GM18499 (cell line): ENCODE measurements at regions not wholly inside any gene's neighbourhood (a gene's known extent, or its start where the extent isn't known, plus 50 kb on each side); places are given as distances from the start of the nearest gene placed in this dataset.
A peak's percentile ranks its signal among the peaks of the same experiment; 100 is the strongest.
"Not testable (repeated sequence)": the region's sequence is repeated elsewhere in the genome, so short reads cannot be mapped to it uniquely, and the experiment has no call there.

ENCODE experiments used
- ATAC-seq: cut with Tn5 transposase; IDR thresholded peaks from one replicate; pipeline ENCODE4 v1.9.1; 2021; ENCODE audit warnings: moderate number of reproducible peaks; ENCODE audit not compliant: insufficient read depth, unreplicated experiment

DNA sequence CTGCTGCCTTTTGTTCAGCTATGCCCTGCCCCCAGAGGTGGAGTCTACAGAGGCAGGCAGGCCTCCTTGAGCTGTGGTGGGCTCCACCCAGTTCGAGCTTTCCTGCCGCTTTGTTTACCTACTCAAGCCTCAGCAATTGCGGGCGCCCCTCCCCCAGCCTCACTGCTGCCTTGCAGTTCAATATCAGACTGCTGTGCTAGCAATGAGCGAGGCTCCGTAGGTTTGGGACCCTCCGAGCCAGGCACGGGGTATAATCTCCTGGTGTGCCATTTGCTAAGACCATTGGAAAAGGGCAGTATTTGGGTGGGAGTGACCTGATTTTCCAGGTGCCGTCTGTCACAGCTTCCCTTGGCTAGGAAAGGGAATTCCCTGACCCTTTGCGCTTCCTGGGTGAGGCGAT is 51.9 kb downstream of the DIPK2A start:
- not testable (repeated sequence) for ATAC-seq

DNA sequence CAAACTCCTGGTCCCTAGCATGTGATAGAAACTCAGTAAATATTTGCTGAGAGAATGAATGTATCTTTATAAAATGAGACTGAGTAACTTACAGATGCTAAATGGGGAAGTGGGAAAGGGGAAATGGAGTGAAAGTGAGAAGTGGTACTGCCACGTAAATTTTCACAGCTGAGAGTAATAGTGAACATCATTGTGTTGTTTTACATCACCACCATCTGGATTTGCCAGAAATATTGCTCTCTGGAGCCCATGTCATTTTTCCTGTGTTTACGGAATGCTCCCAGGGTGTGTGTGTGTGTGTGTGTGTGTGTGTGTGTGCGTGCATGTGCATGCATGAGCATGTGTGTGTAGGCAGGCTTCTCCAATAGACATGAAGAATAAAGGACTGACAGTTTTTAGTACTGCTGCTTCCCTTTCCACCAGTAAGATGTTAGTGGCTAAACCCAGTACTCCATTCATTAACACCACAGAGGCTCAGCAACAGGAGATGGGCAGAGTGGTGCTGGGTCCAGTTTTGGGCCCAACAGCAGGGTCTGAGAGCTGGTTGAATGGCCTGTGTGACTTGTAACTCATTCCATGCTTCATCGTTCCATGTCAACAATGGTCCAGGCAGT is 57.3 kb downstream of the DIPK2A start:
- peak; percentile 77 for ATAC-seq

DNA sequence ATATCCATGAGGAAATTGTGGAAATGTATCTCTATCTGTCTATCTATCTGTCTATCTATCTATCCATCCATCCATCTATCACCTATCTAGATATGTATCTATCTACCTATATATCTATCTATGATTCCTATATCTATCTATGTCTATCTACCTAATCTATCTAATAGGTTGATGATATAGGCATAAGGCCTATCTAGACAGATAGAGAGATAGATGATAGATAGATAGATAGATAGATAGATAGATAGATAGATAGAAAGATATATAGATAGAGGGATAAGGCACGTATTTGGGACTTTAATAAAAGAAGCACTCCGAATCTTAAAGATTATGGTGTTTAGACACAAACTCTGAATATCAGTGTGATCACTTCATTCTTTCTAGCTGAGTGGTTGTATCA is 58.1 kb downstream of the DIPK2A start:
- no peak for ATAC-seq

DNA sequence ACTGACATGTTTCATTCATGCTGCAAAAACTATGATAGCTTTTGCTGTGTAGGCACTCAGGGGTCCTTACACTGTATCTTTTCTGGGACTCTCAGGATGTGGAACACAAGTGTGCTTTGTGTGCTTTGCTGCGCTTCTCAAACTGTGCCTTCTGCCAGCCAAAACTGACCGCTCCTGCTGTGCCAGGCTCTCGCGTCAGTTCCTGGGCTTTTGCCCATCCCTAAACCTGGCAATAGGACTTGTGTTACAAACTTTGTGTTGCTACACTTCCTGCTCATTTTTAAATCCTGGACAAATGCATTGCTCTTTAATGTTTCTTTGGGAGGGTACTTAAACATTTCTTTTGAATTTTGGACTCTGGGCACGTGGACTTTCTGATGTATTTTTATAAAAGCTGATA is 60.3 kb downstream of the DIPK2A start:
- ATAC-seq: no peak

DNA sequence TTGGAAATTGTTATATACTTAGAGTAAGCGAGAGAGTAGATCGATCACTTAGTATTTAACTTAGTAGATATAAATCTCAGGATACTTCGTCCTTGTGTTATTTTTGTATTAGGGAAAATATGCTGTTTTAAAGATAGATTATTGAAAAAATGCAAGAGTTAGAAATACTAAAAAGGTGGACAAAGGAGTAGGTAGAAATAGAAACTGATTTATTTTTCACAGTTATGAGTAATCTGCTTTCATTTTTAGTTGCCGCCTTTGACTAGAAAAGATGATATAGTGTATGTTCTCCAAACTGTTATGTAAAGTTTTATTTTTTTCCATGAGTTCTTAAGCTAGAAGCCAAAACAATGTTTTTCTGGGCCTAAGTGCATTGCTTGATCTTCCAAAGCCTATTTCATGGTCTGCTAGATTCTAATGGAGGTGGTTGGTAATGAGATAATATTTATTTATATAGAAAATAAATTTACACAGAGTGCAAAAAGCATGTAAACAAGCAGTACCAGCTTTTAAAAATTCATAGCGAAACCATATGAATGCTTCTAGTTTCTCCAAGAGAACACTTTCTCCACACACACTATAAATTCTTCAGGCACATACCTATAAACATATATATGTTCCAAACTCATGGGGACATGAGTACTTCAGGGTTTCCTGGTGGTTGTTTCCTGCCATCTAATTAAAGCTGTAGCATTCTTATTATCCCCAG is 61.1 kb downstream of the DIPK2A start:
- ATAC-seq: peak; percentile 72

DNA sequence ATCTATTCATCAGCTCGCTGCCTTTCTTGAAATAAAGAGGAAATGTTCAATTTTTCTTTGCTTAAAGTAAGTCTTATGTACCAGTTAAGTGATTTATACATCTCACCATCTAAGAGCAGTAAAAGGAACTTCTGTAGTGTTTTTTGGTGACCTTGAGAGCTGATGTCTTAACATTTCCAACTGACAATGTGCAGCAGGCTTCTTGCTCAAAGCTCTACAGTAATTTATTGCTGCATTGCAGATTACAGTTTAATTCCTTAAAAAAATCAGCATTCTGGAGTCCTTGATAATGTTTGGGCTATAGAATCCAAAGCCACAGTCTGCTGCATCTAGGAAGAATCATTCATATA is 61.6 kb downstream of the DIPK2A start:
- no peak for ATAC-seq

DNA sequence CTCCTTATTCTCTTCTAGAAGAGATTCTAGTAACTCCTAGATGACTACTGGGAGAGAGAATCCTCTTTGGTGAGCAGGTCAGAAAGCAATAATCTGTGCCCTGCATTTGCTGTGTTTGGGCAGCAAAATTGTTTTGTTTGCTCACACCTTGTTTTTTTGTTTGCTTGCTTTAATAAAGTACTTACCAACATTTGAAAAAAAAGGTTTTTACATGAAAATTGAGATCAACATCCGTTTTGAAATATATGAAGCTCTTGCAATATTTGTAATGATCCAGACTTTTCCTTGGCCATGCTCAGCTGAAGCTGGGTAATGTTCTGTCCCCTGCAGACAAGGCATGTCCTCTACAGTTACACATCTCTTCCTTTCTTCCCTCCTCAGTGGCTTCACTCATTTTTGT is 62.2 kb downstream of the DIPK2A start:
- ATAC-seq: no peak

DNA sequence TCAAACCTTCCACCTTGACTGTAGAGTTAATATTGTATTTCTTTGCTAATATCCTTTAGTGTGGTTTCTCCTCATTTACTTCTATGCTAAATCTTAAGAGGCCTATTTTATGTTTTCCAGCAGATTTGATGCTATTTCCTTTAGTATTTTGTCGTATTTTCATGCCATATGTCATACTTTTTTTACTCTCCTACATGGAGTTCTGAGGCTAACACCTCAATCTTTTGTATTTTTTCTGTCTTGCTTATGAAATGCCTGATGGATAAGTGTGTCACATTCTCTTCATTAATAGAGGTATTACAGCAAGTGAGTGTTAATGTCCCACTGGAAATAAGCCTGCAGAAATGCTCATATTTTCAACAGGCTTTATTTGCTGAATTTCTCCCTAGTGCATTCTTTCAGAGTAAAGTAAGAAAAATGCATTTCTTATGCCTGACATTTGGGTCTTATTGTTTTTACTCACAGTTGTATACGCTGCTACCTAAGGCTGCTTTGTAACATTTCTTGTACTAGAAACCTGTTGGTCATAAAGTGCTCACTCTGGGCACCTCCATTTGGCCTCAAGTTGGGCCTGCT is 63.2 kb downstream of the DIPK2A start:
- ATAC-seq: no peak

DNA sequence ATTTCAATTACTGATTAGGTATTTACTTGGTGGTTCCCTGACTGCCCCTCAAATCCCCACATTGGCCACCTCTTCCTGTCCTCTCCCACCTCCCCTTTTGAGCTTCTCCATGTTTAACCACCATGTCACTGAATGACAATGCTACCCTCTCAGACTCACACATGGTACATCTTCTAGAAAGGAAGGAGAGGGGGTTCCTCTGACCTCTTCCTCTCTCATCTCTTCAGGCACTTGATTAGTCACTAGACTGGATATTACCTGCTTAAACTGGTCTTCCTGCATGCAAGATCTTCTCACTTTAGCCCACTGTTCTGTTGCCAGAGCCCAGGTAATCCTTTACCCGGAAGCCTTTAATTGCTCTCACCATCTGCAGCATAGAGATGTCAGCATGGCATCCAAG is 64.9 kb downstream of the DIPK2A start:
- ATAC-seq: no peak

DNA sequence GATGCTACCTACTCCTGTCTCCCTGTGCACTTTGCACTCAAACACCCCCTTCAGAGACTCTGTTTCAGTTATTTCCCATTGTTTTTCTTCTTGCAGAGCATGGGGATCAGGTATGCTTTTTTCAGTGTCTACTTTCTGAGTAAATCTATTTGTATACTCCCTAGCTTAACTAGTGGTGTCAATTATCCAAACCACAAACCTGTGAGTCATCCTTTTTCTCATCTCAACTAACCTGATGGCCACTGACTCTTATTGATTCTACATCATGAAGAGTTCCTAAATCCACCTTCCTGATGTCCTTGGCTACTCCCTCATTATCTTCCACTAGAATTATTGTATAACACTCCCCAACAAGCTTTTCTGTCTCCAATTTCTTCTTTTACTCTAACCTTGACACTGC is 68.0 kb downstream of the DIPK2A start:
- ATAC-seq: no peak

DNA sequence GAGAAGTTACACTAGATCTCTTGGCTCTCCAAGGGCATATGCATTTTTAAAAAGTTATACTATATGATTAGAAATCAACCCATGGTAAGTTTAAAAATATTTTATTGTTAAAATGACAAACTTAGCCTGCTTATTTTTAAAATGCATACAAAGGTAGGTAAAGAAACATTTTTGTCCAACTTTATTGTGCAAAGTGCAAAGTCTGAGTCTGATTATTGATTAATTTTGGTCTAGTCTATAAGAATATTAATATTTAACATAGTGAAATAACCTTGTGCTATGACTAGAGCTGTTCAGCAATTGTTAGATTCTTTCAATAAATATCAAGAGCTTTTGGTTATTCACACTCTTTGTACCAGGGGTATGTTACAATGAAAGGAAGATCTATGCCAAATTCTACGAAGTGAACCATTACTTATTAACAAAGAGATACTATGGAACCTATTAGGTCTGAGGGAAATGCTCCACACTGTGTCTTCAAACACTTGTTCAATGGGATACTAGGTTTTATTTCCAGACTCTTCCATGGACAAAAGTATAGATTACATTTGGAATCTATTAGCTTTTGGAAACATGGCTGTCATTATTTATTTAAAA is 70.4 kb downstream of the DIPK2A start:
- no peak for ATAC-seq

DNA sequence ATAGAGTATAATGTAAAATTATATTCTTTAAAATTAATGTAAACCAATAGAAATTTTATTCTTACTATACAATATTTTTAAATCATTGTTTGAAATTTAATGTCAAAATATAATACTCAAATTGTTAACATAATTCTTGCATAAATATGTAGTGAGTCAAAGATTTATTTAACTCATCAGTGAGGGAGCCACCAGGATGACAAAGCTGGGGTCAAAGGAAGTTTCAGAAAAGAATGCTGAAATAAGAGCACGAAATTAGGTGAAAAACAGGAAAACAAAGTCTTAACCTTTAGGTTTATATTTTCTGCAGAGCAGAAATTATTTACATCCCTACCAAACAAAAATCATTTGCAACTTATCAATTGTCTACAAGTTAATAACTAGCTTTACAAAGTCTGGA is 74.1 kb downstream of the DIPK2A start:
- no peak for ATAC-seq

DNA sequence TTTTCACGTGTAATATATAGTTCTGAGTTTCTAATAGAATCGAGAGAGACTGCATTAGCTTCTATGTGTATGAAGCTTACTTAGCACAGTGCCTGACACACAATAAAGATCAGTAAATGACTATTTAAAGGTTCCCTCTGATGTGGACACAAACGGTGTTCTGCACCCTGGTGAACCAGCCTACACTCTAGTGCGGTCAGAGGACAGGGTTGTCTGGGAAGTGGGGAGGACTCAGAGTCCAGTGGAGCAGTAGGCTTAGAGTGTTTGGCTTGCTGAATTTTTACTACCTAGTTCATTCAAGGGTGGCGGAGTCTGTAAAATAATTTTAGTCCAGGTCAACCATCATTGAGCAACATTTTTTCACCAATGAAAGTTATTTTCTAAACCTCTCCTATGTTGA is 77.8 kb downstream of the DIPK2A start:
- ATAC-seq: no peak

DNA sequence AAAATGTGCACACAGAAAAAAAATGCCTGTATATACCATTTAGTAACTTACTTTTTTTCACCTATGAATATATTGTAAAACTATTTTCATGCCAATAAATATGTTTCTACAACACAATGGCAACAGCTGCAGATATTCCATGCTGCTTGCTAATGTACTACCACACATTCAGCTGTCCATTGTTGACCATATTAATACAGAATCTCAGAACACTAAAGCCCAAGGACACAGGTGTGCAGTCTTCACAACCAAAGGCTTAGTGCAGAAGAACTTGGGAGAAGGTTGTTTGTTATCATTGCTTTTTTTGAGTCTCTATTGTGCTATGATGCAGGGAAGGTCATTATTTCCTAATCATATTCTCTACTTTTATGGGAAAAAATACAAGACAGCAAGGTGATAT is 79.6 kb downstream of the DIPK2A start:
- ATAC-seq: no peak

DNA sequence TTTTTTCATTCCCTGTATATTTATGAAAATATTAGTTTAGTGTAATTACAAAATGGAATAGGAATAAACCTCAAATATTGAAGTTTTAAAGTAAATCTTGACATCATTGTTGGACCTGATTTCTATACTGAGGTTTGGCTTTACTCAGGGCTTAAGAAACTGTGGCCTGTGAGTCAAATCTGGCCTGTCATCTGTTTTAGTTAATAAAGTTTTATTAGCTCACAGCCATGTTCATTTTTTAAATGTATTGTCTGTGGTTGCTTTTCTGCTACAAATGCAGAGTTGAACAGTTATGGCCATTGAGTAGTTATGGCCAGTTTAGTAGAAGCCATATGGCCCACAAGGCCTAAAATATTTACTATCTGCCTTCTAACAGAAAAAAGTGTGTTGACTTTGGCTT is 80.7 kb downstream of the DIPK2A start:
- no peak for ATAC-seq

DNA sequence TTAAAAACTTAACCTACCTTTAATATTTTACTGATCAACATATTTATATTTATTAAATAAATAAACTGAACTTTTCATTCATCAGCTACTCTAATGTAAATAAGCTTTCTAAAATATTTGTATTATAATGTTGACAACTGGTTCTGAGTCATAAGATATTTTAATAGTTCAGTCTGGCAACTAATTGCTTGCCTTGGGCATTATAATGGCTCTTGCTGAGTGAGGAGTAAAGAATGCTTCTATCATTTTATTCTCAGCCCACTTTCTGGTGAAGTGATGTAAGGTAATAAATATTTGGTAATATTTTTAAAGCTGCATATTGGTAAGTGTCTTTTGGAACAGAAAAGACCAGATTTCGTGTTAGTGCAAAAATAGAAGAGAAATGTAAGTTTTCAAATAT is 81.5 kb downstream of the DIPK2A start:
- no peak for ATAC-seq

DNA sequence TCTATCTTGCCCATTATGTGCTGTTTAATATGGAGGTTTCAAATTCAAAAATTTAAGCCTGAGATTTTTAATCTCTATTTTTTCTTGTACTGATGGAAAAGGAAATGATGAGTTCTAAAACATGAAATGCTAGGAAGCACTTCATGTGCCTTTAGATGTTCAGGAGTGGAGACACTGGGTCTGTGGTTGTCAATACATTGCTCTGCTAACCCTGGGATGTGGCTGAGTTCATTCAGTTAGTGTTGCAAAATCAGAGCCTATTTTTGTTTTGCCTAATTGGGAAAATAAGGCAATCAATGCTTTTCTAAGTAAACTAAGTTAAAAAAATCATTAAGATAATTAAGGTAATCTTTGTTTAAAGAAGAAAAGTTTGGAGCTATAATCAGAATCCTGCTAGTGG is 83.1 kb downstream of the DIPK2A start:
- ATAC-seq: no peak

DNA sequence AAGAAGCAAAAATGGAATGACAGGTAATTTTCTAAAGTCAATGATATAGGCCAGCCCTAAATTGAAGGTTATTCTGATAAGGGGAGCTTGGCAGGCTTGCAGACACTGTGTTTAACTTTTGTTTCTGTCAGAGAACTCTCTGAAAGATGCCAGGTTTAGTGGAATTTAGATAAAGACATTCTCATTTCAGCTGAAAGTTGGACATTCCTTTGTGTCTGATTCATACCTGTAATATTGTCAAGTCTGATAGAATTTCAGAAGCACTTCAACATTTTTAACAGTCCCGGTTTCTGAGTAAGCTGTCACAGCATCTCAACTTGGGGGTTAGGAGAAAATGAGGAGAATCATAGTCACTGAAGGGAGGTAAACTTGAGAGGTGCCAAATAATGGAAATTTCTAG is 84.0 kb downstream of the DIPK2A start:
- ATAC-seq: no peak

DNA sequence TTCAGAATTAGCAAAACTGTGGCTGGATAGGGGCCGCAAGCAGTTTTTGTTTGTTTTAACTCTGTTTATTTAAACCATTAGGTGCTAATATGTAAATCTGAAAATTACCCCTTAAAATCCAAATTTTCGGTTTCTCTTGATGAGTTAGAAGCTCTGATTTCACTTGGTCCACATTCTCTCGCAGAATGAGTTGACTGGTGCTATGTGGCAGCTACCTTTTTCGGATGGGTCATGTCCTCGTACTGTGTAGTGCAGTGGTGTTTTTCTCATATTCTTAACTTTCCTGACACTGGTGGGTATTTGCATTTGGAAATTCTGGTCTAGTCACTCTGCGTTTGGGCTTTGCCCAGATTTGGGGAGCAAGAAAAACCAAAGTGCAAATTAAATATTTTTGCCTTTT is 87.1 kb downstream of the DIPK2A start:
- ATAC-seq: no peak

DNA sequence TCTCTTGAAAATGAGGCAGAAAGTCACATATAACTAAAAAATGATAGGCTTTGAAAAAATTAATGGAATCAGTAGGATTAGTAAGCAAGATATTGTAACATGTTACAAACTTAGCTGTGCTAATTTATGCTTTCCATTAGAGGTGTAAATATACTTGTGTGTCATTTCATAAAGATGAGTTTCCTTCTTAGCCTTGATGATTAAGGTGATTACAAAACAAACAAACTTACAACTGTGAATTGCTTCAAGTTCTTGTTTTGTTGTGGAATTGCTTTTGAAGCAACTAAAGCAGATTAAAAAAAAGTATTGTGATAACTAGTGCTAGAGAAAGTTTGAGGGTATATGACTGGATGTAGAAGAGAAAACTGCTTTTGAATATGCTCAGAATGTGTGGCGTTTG is 87.9 kb downstream of the DIPK2A start:
- ATAC-seq: no peak

DNA sequence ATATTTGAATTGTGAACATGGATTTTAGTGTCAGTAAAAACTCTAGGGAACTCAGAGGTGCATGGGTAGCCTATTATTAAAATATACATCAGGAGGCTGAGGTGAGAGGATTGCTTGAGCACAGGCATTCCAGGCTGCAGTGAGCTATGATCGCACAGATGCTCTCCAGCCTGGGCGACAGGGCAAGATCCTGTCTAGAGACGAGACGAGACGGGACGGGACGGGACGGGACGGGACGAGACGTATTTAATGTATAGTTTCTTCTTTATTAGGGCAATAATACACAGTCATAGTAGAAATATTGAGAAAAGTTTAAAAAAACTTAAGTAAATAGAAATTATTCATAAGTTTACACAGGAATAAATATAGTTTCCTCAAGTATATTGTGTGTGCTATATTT is 89.3 kb downstream of the DIPK2A start:
- ATAC-seq: no peak

DNA sequence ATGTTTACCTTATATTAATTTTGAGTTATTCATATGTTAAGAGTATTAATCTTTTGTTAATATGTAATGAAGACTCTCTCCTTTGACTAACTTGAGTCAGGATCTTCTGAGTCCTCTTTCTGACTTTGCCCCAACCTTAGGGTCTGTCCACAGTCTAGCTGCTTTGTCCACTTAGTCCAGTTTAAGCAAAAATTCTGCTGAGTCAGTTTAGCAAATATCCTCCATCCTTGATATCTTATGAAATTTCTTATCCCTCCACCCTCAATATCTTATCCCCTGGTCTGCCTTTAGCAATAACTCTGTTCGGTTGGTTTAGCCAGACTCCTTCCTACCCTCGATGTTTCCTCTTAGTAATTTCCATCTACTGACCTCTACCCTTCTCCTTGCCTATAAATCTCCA is 91.7 kb downstream of the DIPK2A start:
- no peak for ATAC-seq
